ENCODE measurements at regions not wholly inside any gene's neighbourhood (a gene's known extent, or its start where the extent isn't known, plus 50 kb on each side); places are given as distances from the start of the nearest gene placed in this dataset.

- DNase-seq (ENCODE audit: low read depth), result no peak
- no peak for TF ChIP-seq MYC (IDR thresholded peaks at IDR 0.05; ENCODE audit: low read depth, low read length)
- TF ChIP-seq MAX (IDR thresholded peaks at IDR 0.05; ENCODE audit: low read depth, low read length), result no peak
- TF ChIP-seq POLR2A (IDR thresholded peaks at IDR 0.05; ENCODE audit: extremely low read depth, insufficient read length), result no peak
- TF ChIP-seq CTCF (IDR thresholded peaks at IDR 0.05; ENCODE audit: low read depth, low read length), result no peak
- no peak overlapping the region for H3K4me3 ChIP-seq (ENCODE audit: low read depth, low read length)
These were observed 116.6 kb upstream of the GALNT17 start for GRCh38 chr7:71015252-71015900.

GRCh38 chr7:71016401-71016800 lies 115.5 kb upstream of the GALNT17 start:
- TF ChIP-seq MYC (IDR thresholded peaks at IDR 0.05; ENCODE audit: low read depth, low read length) (no peak), POLR2A (IDR thresholded peaks at IDR 0.05; ENCODE audit: extremely low read depth, insufficient read length) (no peak), MAX (IDR thresholded peaks at IDR 0.05; ENCODE audit: low read depth, low read length) (no peak), CTCF (IDR thresholded peaks at IDR 0.05; ENCODE audit: low read depth, low read length) (no peak)
- DNase-seq (ENCODE audit: low read depth), result no peak
- H3K4me3 ChIP-seq (ENCODE audit: low read depth, low read length), result no peak overlapping the region

GRCh38 chr7:71017602-71018001 lies 114.3 kb upstream of the GALNT17 start:
- H3K4me3 ChIP-seq (ENCODE audit: low read depth, low read length), result no peak overlapping the region
- TF ChIP-seq POLR2A (IDR thresholded peaks at IDR 0.05; ENCODE audit: extremely low read depth, insufficient read length), result no peak
- TF ChIP-seq MAX (IDR thresholded peaks at IDR 0.05; ENCODE audit: low read depth, low read length), result no peak
- TF ChIP-seq MYC (IDR thresholded peaks at IDR 0.05; ENCODE audit: low read depth, low read length), result no peak
- no peak for TF ChIP-seq CTCF (IDR thresholded peaks at IDR 0.05; ENCODE audit: low read depth, low read length)
- no peak for DNase-seq (ENCODE audit: low read depth)

GRCh38 chr7:71019706-71020105 lies 112.2 kb upstream of the GALNT17 start:
- no peak overlapping the region for H3K4me3 ChIP-seq (ENCODE audit: low read depth, low read length)
- TF ChIP-seq MAX (IDR thresholded peaks at IDR 0.05; ENCODE audit: low read depth, low read length), result no peak
- no peak for TF ChIP-seq CTCF (IDR thresholded peaks at IDR 0.05; ENCODE audit: low read depth, low read length)
- TF ChIP-seq POLR2A (IDR thresholded peaks at IDR 0.05; ENCODE audit: extremely low read depth, insufficient read length), result no peak
- no peak for TF ChIP-seq MYC (IDR thresholded peaks at IDR 0.05; ENCODE audit: low read depth, low read length)
- no peak for DNase-seq (ENCODE audit: low read depth)

GRCh38 chr7:71021131-71021530 lies 110.8 kb upstream of the GALNT17 start:
- TF ChIP-seq POLR2A (IDR thresholded peaks at IDR 0.05; ENCODE audit: extremely low read depth, insufficient read length) (no peak), MYC (IDR thresholded peaks at IDR 0.05; ENCODE audit: low read depth, low read length) (no peak), CTCF (IDR thresholded peaks at IDR 0.05; ENCODE audit: low read depth, low read length) (no peak), MAX (IDR thresholded peaks at IDR 0.05; ENCODE audit: low read depth, low read length) (no peak)
- no peak for DNase-seq (ENCODE audit: low read depth)

More at GRCh38 chr7:71021131-71021530, 110.8 kb upstream of the GALNT17 start:
- H3K4me3 ChIP-seq (ENCODE audit: low read depth, low read length), result no peak overlapping the region
